HFFc6 (cell line): ENCODE measurements at regions not wholly inside any gene's neighbourhood (a gene's known extent, or its start where the extent isn't known, plus 50 kb on each side); places are given as distances from the start of the nearest gene placed in this dataset.

Experiments
- DNase-seq: peaks from one replicate; pipeline ENCODE4 v3.0.0-alpha.2; 2018
- H3K27ac Mint-ChIP-seq: 2 replicates; pipeline ENCODE4 v1.8.0; 2020; ENCODE audit warnings: mild to moderate bottlenecking, mixed read lengths
- H3K27me3 Mint-ChIP-seq: 2 replicates; pipeline ENCODE4 v1.8.0; 2021; ENCODE audit warnings: mild to moderate bottlenecking, moderate library complexity, mixed read lengths; ENCODE audit not compliant: insufficient read depth
- H3K36me3 Mint-ChIP-seq: 2 replicates; pipeline ENCODE4 v1.8.0; 2021; ENCODE audit warnings: low read depth, mixed read lengths
- H3K4me1 Mint-ChIP-seq: 2 replicates; pipeline ENCODE4 v1.8.0; 2020; ENCODE audit warnings: low read depth, mixed read lengths
- H3K4me3 Mint-ChIP-seq: 2 replicates; pipeline ENCODE4 v1.8.0; 2020; ENCODE audit warnings: mild to moderate bottlenecking, moderate library complexity, mixed read lengths
- H3K9me3 Mint-ChIP-seq: 2 replicates; pipeline ENCODE4 v1.8.0; 2020; ENCODE audit warnings: mild to moderate bottlenecking, mixed read lengths
- TF ChIP-seq, protein P1 (sequence below): fragments of 200-600 bp; sonication (generic); IDR thresholded peaks from 2 replicates; pipeline ENCODE4 v1.5.0; 2021; ENCODE audit warnings: antibody characterized with exemption, mild to moderate bottlenecking

DNA sequence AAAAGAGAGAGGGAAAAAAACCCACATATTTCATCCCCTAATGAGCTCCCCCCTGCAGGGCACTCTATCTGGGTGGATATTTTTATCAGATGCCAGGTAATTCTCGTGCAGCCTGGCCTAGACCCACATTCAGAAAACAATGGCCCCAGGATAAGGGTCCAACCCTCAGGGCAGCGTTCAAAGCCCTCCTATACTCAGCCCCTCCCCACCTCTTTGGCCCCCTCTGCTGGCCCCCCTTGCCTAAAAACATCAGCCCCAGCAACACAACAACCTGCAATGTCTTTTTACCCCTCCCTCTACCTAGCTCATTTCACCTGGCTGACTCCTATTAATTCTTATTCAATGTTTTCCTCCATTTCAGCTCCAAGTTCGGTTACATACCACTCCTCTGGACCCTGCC lies 145.4 kb upstream of the MED14 start:
- no peak overlapping the region for H3K27ac Mint-ChIP-seq
- no peaks in the 10 kb centered on the region for H3K27me3 Mint-ChIP-seq
- no peak overlapping the region for H3K4me3 Mint-ChIP-seq
- H3K4me1 Mint-ChIP-seq = peaks cover 11% of the 10 kb centered on the region
- H3K9me3 Mint-ChIP-seq = no peaks in the 10 kb centered on the region
- H3K36me3 Mint-ChIP-seq = no peaks in the 10 kb centered on the region
- TF ChIP-seq, protein P1, sequence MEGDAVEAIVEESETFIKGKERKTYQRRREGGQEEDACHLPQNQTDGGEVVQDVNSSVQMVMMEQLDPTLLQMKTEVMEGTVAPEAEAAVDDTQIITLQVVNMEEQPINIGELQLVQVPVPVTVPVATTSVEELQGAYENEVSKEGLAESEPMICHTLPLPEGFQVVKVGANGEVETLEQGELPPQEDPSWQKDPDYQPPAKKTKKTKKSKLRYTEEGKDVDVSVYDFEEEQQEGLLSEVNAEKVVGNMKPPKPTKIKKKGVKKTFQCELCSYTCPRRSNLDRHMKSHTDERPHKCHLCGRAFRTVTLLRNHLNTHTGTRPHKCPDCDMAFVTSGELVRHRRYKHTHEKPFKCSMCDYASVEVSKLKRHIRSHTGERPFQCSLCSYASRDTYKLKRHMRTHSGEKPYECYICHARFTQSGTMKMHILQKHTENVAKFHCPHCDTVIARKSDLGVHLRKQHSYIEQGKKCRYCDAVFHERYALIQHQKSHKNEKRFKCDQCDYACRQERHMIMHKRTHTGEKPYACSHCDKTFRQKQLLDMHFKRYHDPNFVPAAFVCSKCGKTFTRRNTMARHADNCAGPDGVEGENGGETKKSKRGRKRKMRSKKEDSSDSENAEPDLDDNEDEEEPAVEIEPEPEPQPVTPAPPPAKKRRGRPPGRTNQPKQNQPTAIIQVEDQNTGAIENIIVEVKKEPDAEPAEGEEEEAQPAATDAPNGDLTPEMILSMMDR = no peak
- no peak for DNase-seq

- Mint-ChIP-seq H3K27me3 (no peaks in the 10 kb centered on the region), H3K4me3 (no peak overlapping the region), H3K36me3 (no peaks in the 10 kb centered on the region), H3K9me3 (no peaks in the 10 kb centered on the region), H3K4me1 (peaks cover 22% of the 10 kb centered on the region), H3K27ac (no peak overlapping the region)
- TF ChIP-seq, protein P1 = no peak
- no peak for DNase-seq
These were observed 147.8 kb upstream of the MED14 start for GRCh38 chrX:40883021-40883619.

DNA sequence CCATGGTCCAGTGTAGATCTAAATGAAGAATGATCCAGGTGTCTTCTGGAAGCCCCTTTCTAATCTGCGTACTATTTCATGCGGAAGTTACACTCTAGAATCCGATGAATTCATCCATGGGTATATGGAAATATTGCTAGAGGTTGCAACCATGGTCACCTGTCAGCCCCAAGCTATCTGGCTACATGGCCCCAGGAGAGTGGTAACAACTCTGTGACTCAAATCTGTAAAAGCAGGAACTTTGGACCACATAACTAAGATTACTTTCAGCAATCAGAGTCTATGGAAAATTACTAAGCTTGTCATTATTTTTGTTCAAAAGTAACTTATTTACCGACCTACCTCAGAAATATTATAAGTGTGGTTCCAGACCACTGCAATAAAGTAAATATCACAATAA lies 150.6 kb upstream of the MED14 start:
- no peak for DNase-seq
- no peak overlapping the region for H3K4me3 Mint-ChIP-seq
- H3K27me3 Mint-ChIP-seq = no peaks in the 10 kb centered on the region
- H3K9me3 Mint-ChIP-seq = 0 out of 2 replicates have a peak, but pooled peaks cover 1% of the 10 kb centered on the region
- TF ChIP-seq, protein P1 = no peak
- no peaks in the 10 kb centered on the region for H3K36me3 Mint-ChIP-seq
- H3K4me1 Mint-ChIP-seq = peaks cover 16% of the 10 kb centered on the region
- H3K27ac Mint-ChIP-seq = no peak overlapping the region

DNA sequence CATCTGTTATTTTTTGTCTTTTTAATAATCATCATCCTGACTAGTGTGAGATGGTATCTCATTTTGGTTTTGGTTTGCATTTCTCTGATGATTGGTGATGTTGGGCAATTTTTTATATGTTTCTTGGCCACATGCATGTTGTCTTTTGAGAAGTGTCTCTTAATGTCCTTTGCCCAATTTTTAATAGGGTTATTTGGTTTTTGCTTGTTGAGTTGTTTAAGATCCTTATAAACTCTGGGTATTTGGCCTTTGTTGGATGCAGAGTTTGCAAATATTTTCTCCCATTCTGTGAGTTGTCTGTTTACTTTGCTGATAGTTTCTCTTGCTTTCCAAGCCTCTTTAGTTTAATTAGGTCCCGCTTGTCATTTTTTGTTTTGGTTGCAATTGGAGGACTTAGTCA lies 152.1 kb upstream of the MED14 start:
- H3K27ac Mint-ChIP-seq = peak overlapping the region; percentile 56
- peak; percentile 55 for DNase-seq
- 0 out of 2 replicates have a peak, but pooled peaks cover 9% of the 10 kb centered on the region for H3K9me3 Mint-ChIP-seq
- H3K4me1 Mint-ChIP-seq = peaks cover 16% of the 10 kb centered on the region
- no peaks in the 10 kb centered on the region for H3K36me3 Mint-ChIP-seq
- no peaks in the 10 kb centered on the region for H3K27me3 Mint-ChIP-seq
- no peak overlapping the region for H3K4me3 Mint-ChIP-seq
- TF ChIP-seq, protein P1 = no peak

DNA sequence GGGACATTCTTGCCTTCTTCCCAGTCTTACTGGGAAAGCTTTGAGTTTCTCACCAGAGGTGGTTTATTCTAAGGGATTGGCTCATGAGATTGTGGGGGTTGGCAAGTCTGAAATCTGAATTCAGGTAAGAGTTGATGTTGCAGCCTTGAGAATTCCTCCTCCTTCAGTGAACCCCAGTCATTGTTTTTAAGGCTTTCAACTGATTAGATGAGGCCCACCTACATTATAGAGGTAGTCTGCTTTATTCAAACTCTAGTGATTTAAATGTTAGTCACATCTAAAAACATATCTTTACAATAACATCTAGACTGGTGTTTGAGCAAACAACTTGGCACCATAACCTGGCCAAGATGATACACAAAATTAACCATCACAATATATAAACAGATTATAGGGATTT lies 156.5 kb upstream of the MED14 start:
- H3K4me1 Mint-ChIP-seq = peaks cover 16% of the 10 kb centered on the region
- H3K27ac Mint-ChIP-seq = no peak overlapping the region
- DNase-seq = no peak
- H3K4me3 Mint-ChIP-seq = no peak overlapping the region
- TF ChIP-seq, protein P1 = no peak
- H3K9me3 Mint-ChIP-seq = 0 out of 2 replicates have a peak, but pooled peaks cover 9% of the 10 kb centered on the region
- H3K36me3 Mint-ChIP-seq = no peaks in the 10 kb centered on the region
- no peaks in the 10 kb centered on the region for H3K27me3 Mint-ChIP-seq
